GM19351 (cell line): ENCODE measurements at regions not wholly inside any gene's neighbourhood (a gene's known extent, or its start where the extent isn't known, plus 50 kb on each side); places are given as distances from the start of the nearest gene placed in this dataset.
"Not testable (repeated sequence)": the region's sequence is repeated elsewhere in the genome, so short reads cannot be mapped to it uniquely, and the experiment has no call there.

ENCODE experiments used
- ATAC-seq: cut with Tn5 transposase; IDR thresholded peaks from one replicate; pipeline ENCODE4 v1.9.1; 2021; ENCODE audit warnings: mild to moderate bottlenecking, moderate library complexity; ENCODE audit not compliant: unreplicated experiment

- ATAC-seq: no peak
These were observed 50.5 kb upstream of the PARP4 start for GRCh38 chr13:24563087-24563486.

- ATAC-seq: not testable (repeated sequence)
These were observed 51.4 kb upstream of the PARP4 start for GRCh38 chr13:24563971-24564370.

GRCh38 chr13:24564881-24565280 is 52.3 kb upstream of the PARP4 start:
- peak; percentile 48 for ATAC-seq

- ATAC-seq: not testable (repeated sequence)
These were observed 55.0 kb upstream of the PARP4 start for GRCh38 chr13:24567593-24567992.

- no peak for ATAC-seq
These were observed 62.3 kb upstream of the PARP4 start for GRCh38 chr13:24574847-24575246.

- ATAC-seq: not testable (repeated sequence)
These were observed 67.7 kb upstream of the PARP4 start for GRCh38 chr13:24580315-24580714.

- ATAC-seq: not testable (repeated sequence)
These were observed 69.0 kb upstream of the PARP4 start for GRCh38 chr13:24581578-24581977.

GRCh38 chr13:24591697-24592096 is 79.1 kb upstream of the PARP4 start:
- ATAC-seq: not testable (repeated sequence)

GRCh38 chr13:24597906-24598670 is 82.1 kb upstream of the ATP12A start:
- not testable (repeated sequence) for ATAC-seq

- not testable (repeated sequence) for ATAC-seq
These were observed 81.0 kb upstream of the ATP12A start for GRCh38 chr13:24599019-24599791.

- ATAC-seq: no peak
These were observed 74.3 kb upstream of the ATP12A start for GRCh38 chr13:24605923-24606372.

- ATAC-seq: no peak
These were observed 73.6 kb upstream of the ATP12A start for GRCh38 chr13:24606486-24607170.

- no peak for ATAC-seq
These were observed 69.3 kb upstream of the ATP12A start for GRCh38 chr13:24610956-24611355.

GRCh38 chr13:24612726-24613125 is 67.5 kb upstream of the ATP12A start:
- ATAC-seq: no peak

GRCh38 chr13:24613128-24613527 is 67.1 kb upstream of the ATP12A start:
- no peak for ATAC-seq

- no peak for ATAC-seq
These were observed 66.5 kb upstream of the ATP12A start for GRCh38 chr13:24613755-24614154.

GRCh38 chr13:24614306-24615080 is 65.7 kb upstream of the ATP12A start:
- no peak for ATAC-seq

- no peak for ATAC-seq
These were observed 65.1 kb upstream of the ATP12A start for GRCh38 chr13:24615114-24615513.

GRCh38 chr13:24615911-24616472 is 64.2 kb upstream of the ATP12A start:
- no peak for ATAC-seq

GRCh38 chr13:24616514-24616913 is 63.7 kb upstream of the ATP12A start:
- ATAC-seq: no peak
